GM18502 (cell line): ENCODE measurements at regions not wholly inside any gene's neighbourhood (a gene's known extent, or its start where the extent isn't known, plus 50 kb on each side); places are given as distances from the start of the nearest gene placed in this dataset.

Experiments used
- ATAC-seq: cut with Tn5 transposase; IDR thresholded peaks from one replicate; pipeline ENCODE4 v1.9.1; 2021; ENCODE audit warnings: mild to moderate bottlenecking; ENCODE audit not compliant: unreplicated experiment, poor library complexity

GRCh38 chr17:74089380-74089779, 114.1 kb upstream of the RPL38 start:
- ATAC-seq, result no peak

- ATAC-seq, result no peak
Observed at GRCh38 chr17:74089869-74090464, 113.5 kb upstream of the RPL38 start.

GRCh38 chr17:74094651-74095050, 108.8 kb upstream of the RPL38 start:
- ATAC-seq, result no peak

GRCh38 chr17:74096456-74096855, 107.0 kb upstream of the RPL38 start:
- no peak for ATAC-seq

DNA sequence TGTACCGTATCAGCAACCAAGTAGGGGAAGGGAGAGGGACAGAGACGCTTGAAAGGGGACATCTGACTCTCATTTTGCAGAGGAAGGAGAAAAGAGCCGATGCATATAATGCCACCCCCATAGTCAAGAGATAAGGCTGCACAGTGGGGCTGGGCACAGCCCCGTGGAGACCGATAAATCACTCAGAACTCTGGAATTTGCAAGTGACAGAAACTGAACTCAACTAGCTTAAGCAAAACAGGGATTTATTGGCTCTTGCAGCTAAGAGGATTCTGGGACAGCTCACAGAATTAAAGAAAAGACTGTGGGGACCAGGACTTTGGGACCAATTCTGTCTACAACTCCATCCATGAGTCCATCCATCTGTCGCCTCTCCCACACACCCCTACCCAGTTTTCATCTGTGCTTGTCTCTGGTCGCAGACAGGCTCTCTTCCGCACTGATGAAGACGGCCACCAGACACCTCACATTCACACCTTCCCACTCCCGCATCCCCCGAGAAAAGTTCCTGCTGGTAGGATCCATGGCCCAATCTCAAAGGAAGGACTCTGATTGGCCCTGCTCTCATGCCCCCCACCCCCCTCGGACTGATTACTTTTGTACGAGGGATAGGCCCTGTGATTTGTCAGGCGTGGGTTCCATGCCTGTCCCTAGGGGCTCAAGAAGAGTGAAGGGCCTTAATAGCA, 105.9 kb upstream of the RPL38 start:
- no peak for ATAC-seq

DNA sequence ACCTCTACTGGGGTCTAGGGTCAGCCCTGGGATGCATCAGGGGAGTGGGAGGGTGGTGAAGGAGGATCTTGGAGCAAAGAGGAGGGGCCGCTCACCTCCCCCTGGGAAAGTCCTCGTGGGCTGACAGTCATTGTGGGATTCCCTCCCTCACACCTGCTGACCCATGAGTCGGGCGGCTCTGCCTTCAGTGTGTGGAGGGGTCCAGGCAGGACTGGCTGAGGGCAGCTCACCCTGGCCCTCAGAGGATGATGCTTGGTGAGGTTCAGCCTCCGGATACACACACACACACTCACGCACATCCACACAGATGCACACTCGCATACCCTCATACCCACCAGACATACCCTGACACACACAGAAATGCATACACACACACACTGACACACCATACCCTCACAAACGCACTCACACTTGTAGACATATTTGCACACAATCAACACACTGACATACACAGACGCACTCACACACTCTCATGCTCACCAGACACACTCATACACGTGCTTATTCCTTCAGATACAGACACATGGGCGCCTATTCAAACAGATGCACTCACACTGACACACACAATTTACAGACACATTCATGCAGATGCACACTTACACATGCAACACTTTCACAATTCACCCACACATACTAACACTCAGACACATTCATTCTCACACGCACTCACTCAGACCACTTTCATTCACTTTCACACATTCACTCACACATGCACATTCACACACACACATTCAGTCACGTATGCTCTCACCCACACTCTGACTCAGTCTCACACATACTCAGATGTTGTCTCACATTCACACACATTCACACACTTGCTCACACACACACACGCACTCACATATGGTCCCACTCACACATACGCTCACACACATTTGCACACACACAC, 105.1 kb upstream of the RPL38 start:
- no peak for ATAC-seq

DNA sequence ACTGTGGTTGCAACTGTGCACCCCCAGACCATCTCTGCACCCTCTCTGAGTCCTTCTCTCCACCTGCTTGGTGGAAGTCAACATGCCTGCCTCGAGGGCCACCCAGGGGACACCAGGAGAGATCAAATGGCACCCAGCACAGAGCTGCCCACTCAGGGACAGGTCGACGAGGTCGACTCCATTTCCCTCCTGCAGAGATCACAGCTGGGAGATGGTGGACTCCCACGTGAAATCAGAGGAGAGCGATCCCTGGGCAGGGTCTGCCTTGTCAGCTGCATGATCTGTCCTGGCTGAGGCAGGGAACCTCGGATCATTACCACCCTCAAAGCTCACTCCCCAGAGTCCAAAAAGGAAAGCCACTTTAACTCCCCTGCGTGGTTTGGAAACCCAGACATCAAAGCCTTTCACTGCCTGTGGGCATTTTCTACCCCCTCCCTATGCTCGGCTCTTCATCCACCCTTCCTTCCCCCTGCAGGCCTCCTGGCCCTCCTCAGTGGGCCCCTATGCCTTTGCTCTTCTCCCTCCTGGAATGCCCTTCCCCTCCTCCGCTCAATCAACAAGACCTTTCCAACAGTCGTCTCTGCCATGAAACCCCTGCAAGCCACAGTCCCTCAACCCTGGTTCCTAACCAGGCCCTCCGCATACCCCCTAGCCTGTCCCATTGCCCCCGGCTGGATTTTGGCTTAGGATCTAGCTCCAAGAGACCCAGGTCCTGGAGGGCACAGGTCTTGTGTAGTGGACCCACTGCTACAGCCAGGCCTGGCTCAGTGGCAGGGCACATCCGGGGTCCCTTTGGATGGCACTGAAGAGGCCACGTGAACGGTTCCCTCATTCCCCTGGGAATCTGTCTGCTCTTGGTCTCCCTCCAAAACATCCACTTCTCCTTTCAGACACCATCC, 103.8 kb upstream of the RPL38 start:
- ATAC-seq, result no peak

- ATAC-seq, result no peak
Observed at GRCh38 chr17:74104921-74105320, 98.6 kb upstream of the RPL38 start.

DNA sequence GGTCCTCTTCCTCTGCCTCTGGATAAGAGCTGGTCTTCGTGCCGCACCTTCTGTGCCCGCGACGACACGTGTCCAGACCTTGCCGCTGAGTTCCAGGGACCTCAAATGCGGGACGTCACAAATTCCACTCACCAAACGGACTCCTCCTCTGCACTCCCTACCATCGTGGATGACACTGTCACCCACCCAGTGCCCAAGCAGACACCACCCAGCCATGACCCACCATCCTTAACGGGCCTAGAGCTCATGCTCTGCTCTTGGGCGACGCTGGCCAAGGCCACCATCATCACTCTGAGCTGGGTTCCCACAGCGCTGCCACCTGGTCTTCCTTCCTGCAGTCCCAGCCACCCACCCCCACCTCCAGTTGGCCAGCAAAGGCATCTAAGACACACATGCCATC, 96.4 kb upstream of the RPL38 start:
- ATAC-seq, result no peak

GRCh38 chr17:74108126-74108705, 95.3 kb upstream of the RPL38 start:
- ATAC-seq, result no peak

GRCh38 chr17:74110467-74110866, 93.0 kb upstream of the RPL38 start:
- no peak for ATAC-seq

DNA sequence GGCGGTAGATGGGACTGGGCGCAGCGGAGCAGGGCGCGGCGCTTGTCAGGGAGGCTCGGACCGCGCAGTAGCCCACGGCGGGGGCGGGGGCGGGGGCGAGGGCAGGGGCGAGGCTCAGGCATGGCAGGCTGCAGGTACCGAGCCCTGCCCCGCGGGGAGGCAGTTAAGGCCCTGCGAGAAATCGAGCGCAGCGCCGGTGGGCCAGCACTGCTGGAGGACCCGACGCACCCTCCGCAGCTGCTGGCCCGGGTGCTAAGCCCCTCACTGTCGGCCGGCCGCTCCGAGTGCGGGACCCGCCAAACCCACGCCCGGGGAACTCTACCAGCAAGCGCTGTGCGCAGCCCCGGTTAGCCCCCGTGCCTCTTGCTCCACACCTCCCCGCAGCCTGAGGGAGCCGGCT, 90.2 kb upstream of the RPL38 start:
- ATAC-seq, result no peak

DNA sequence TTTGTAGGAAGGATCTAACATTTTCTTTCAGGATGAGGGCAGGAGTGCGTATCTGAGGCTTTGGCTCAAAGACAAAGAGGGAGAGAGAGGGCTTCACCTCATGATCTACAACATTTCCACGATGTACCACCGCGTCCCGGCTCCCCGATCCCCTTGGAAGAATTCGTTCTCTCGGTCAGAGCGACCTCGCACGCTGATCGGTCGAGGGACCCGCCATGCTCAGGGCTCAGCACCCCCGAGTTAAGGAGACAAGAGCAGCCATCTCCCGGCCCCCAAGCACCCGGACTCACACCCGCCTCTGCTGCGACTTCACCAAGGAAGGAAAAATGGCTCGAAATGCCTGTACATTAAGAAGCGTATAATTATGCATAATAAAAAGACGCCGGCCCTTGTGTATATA, 89.5 kb upstream of the RPL38 start:
- ATAC-seq, result no peak

- ATAC-seq, result no peak
Observed at GRCh38 chr17:74114881-74115470, 88.5 kb upstream of the RPL38 start.

DNA sequence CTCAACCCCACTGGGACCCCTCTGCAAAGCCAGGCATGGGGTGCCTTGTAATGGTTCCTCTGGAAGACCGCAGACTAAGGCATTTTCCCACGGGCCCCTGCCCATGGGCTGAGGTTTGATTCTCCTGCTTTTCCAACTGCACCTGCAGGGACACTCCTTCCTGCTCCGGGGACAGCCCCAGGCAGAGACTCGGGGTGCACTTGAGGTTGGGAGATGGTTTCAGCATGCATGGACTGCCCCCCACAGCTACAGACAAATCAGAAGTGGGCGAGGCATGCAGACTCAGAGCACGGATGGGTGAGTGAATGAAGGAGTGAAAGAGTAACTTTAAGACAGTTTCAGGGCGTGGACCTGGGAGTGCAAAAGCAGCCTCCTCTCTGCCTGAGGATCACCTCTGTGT, 87.9 kb upstream of the RPL38 start:
- ATAC-seq, result no peak

DNA sequence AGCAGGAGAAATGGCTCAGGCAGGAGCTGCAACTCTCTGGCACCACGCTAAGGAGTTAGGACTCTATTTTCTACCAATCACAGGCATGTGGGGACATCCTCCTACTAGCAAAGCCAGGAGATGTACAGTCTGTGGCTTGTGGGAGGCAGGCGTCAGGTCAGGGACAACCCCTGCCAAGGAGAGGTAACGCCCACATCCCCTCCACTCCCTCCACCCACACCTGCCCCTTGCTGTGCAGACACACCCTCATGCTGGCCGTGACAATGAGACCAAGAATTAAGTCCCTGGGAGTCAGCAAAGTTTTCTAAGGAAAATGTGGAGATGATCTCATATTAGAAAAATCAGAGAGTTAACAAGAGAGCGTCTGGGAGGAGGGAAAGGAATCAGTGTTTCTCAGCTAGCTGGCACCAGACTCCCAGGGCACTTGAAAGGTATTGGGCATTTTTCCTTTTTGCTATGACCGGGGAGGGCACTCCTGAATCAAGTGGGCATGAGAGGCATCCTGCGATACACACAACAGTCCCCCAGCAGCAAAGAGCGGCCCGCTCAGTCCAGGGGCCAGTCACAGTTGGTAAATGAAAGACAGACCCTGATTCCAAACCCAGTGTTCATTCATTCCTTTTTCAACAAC, 87.3 kb upstream of the RPL38 start:
- no peak for ATAC-seq

DNA sequence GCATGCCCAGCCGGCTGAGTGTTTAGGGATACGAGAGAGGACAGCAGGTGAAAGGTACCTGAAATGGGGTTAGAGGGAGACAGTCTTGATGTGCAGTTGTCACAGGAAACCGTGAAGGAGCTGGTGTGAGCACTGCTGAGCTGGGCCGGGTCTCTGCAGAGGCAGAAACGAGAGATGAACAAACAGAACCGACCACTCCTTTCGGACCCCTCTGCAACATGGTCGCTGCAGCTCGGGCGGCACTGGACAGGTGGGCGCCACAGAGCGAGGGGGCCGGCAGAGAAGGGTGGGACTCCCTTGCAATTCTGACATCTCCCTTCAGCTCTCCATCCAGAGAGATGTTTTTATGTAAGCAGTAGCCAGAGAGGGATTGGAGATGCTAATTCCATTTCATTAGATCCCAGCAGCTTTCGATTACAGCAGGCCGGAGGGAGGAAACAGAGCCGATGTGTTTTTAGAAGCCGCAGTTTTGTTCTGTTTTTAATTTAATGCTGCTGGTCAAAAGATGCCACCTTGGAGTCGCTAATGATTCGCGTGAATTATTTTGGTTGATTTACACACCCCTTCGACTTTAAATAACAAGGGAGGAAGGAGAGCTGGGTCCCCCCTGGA, 86.3 kb upstream of the RPL38 start:
- no peak for ATAC-seq

- ATAC-seq, result no peak
Observed at GRCh38 chr17:74117999-74118421, 85.5 kb upstream of the RPL38 start.

- ATAC-seq, result no peak
Observed at GRCh38 chr17:74118504-74118903, 85.0 kb upstream of the RPL38 start.
